Suppressor macrophage treated with lipopolysaccharide for 1 hour (primary cell): ENCODE measurements at regions not wholly inside any gene's neighbourhood (a gene's known extent, or its start where the extent isn't known, plus 50 kb on each side); places are given as distances from the start of the nearest gene placed in this dataset.

ENCODE experiments used
- DNase-seq, 3 donors: peaks; one replicate each; pipeline ENCODE4 v3.0.0-alpha.2; 2020 to 2022

DNA sequence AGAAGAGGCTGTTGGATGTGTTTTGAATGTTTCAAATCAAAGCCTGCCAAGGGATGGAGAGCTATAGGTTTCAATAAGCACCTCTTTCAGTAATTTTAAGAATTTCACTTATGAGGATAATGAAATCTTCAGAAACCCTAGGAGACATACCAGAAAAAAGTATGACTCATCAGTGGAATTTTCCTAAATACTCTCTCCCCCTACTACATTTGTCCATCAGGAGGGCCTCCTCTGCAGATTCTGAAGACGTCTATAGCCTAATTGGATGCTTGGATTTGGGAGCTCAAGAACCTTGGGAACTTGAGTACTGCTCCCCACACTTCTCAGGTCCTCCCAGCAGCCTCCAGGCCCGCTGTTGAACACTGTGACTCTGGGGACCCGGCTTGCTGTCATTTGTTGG is 374.3 kb downstream of the SLC4A3 start:
- no peak for DNase-seq

DNA sequence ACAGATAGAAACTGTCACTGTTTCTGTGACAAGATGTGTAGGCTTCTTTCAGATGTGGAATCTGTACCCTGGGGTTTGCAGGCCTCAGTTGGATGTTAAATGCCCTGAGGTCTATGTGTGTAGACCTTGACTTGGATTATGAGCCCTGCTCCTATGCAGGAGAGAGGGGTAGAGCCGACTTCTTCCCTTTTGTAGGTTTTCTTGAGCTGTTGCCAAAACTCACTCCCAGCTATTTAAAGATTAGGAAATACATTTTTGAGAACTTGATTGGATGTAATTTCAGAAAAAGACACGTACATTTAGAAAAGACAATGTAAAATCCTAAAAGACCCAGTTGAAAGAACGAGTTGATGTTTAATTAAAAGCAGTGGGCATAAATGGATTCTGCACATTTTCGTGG is 374.8 kb downstream of the SLC4A3 start:
- no peak for DNase-seq

DNA sequence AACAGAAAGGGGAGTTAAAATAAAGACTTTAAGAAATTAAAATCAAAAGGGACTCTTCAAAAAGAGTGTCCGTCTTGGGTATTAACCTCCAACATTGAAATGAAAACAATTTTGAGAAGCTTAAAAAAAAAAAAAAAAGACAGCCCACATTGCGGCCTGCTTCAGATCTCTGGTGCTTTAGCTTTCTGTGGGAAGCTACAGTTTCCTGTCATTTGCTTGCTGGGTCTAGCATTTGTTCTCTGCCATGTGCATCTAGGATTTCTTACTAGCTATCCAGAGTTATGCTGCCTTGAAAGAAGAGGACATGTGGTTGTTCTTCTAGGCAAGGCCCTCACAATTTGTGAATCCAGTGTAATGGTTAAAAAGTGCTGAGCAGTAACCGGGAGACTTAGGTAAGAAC is 375.3 kb downstream of the SLC4A3 start:
- DNase-seq: no peak

DNA sequence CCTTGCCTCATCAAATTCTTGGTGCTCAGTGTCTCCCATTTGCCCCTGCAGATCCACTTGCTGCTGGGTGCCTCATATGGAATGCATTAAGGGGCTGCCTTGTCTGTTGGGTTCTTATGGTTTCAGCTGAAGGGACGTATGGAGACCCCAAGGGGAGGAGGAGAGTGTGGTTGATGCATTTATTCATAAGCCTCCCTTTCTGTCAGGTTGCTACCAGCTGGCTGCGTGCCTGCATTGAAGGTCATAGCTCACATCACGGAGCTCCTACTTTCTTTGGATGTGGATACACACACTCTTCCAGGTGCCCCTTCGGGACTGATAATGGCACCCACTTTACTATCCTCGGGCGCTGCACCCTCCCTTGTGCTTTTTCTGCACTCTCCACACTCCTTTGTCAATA is 377.9 kb downstream of the SLC4A3 start:
- DNase-seq: no peak

DNA sequence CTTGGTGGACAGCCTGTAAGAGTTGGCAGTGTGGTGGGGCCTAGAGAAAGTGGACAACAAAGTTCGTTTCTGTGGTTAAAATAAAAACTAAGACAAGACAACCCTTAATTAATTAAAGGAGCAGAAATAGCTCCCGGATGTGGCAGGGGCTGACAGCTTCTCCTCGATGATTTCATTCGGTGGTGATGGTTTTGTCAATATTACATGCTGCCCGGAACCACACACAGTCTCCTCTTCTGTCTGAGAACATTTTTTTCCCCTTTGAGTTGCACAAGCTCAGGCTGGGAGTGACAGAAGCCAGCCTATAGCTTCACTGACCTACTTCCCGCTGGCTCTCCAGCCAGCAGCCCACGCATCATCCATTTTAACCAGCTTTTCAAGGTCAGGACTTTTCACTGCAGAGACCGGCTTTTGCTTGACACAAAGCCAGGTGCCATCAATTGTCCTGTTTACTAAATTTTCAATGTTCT is 378.8 kb downstream of the SLC4A3 start:
- no peak for DNase-seq

DNA sequence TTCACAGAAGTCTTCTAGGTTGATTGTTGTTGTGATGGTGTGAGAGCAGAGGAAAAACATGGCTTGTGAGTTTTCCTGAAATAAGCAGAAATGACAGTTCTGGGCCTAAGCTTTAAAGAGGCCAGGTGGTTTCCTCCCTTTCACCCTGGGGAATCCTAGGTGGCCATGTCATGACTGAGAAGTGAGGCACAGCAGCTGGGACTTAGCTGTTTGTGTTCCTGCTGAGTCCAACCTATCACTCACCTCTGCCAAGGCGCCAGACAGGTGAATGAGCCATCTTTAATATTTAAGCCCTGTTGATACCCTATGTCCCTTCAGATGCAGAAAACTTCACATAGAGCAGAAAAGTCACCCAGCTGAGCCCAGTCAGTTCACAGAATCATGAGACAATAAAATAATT is 384.4 kb downstream of the SLC4A3 start:
- DNase-seq: no peak

DNA sequence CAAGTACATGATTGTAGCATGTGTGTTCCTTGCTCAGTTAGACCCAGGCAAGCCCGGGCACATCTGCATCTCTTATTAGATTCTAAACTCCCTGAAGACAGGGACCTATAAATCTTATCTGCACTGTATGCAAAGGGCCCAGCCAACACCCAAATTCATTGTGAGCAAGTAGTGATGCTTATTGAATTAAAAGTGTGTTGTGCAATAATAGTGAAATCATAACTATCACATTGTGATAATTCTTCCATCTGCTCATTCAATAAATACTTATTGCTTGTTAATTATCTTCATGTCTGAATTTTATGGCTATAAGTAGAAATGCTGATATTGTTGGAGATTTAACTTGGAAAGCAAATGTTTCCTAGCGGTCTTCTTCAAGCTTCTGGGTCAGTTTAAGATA is 387.5 kb downstream of the SLC4A3 start:
- no peak for DNase-seq

DNA sequence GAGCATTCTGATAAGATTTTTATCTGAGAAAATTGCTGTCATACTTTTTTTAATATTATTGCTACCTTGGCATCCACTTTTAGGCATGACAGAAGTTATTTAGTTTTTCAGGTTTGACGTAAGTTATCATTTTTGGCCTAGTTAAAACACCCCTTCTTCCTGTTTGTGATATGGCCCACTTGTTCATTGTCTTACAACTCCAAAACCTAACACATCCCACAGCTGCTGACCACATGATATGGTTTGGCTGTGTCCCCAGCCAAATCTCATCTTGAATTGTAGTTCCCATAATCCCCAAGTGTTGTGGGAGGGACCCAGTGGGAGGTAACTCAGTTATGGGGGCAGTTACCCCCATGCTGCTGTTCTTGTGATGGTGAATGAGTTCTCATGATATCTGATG is 388.1 kb downstream of the SLC4A3 start:
- no peak for DNase-seq

DNA sequence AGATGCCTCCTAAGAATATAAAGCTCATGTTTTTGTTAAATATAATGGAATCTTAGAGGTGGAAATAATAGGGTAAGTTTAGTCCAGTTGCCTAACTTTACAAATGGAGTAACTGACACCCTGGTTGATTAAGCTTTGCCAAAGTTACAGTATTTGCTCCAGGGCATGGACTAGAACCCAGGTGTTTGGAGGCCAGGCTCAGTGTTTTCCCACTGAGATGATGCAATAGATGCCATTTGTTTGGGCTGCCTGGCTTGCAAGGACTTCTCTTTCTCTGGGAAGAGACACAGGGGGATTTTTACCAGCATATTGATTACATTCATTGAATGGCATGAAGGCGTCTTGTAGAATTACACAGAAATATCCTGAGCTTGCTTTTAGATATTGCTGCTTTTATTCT is 397.8 kb downstream of the SLC4A3 start:
- DNase-seq: no peak

DNA sequence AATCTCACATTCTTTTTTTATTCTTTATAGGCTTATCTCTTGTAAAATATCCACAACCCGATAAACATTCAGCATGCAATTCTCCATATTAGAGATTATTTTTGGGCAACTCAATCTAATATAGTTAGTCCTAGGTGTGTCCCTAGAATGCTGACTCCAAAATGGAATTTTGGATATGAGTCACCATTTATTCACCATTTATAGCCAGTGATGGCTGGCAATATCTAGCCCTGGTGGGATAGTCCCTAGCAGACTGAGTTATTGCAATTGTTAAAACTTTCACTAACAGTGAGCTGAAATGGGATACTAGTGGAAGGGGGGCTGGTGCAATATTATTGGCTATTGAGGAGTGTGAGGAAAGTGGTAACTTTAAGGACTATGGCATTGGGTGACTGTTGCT is 401.6 kb downstream of the SLC4A3 start:
- no peak for DNase-seq

DNA sequence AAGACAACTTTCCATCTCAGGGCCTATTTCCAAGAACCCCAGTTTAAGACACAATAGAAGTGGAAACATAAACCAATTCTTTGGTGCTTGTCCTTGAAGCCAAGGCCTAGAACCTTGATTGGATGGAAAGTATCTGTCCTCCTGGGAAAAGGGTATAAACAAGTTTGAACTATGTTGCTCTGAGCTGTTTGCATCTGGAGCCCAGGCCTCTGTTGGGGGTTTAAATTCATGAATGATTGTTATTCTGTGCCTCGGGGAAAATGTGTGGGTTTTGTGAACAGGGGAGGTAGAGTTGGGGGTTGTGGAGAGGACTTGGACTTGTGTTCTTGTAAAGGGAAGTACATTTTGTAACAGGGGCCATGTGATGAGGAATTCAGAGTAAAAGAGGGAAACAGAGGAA is 406.1 kb downstream of the SLC4A3 start:
- no peak for DNase-seq

DNA sequence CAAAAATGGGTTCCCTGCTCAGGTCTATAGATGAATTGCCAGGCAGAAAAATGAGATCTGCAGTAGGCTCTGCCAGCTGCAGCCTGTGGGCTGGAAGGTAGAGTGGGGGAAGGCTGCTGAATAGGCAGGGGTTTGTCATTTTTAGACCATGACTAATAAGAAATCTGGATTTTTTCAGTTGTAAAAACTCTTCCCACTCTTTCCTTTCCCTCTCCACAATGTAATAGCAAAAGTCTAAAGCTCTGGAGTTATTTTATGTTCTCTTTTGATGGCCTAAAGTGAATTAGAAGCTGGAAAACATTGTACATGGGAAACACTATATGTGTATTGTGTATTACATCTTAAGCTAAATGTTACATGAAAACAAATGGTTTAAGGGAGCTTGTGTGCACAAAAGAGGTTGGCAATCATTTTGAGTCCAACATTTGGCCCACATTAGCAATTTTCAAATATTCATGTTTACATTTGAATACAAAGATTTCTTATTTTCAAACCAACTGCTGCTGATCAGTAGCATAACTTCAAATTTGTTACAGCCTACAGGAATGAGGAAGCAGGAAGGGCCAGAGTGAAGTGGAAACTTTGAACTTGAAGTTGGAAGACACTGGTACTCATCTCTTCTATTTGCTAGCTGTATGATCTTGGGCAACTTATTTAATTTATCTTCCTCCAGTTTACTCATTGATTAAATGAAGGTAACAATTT is 407.1 kb downstream of the SLC4A3 start:
- DNase-seq: no peak

DNA sequence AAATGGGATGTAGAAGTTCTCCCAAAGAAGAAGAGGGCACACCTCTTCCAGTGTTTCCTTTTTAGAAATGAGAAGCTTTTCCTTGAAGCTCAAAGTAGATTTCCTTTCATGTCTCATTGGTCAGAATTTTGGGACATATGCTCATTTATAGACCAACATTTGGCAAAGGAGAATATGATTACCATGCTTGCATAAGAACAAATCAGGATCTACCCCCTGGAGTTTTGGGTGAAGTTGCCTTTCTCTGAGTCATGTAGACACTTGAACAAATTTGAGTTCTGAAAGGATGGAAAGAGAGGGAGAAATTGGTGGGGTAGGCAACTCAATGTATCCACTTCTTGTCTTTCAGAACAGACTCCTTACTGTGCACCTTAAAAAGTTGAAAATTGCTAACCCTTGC is 409.0 kb downstream of the SLC4A3 start:
- DNase-seq: no peak

DNA sequence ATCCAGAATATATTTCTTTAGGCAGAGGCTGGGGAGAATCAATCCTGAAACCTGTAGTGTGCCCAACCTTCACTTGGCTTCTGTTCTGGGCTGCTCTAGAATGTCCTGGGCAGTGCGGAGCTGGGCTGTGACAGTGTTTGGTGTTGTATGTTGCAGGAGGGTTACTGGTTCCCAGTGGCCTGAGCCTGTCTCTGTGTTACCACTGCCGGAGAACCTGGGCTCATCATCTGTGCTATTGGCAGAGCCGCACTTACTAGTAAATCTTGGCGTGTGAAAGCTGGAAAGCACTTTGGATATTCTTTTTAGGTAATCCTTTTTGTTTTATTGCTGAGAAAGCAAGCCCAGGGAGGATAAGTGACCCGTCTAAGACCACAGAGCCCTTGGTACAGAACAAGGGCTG is 412.9 kb downstream of the SLC4A3 start:
- no peak for DNase-seq

DNA sequence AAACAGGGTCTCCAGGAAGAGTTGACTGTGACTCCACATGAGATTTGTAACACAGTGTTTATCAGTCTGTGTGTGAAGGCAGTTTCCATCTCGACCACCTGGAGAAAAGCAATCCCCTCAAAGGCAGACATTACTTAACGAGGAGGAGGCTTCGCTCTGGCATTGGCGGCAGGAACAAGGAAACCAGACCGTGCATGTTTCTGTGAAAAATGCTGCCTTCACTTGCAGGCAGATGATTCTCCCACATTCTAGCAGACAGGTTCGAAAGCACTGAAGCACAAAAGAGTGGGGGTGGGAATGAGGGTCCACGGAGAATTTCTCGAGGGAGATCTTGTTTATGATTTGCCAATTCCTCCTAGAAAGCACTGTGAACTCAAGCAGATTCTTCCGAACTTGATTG is 414.0 kb downstream of the SLC4A3 start:
- no peak for DNase-seq

DNA sequence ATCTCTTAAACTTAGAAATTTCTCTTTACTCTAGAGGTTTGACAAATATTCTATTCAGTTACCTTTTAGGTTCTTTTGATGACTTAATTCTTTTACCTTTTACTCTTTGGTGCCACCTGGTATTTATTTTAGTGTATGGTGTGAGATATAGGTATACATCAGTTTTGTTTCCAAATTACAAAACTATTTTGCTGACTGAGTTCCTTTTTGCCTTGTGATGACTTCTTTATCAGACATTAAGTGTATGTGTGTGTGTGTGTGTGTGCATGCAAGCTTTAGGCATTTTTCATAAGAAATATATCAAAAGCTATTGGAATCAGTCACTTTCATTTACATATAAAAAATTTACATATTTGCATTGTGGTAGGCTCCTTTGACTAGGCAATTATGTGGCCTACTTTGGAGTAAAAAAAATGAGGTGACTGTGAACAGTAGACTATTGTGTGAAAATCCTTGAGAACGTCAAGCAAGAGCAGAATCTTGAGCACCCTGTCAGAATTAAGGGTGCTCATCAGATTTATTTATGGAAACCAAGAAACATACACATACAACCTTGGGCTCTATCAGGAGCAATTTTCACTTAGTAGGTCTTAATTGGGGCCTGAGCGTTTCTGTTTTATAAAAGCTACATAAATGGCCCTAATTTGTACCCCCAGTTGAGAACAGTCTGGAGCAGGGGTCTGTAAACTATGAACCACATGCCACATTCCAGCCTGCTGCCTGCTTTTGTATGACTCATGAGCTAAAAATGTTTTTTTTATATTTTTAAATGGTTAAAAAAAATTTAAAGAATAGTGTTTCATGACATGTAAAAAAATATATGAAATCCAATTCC is 415.9 kb downstream of the SLC4A3 start:
- DNase-seq: no peak

DNA sequence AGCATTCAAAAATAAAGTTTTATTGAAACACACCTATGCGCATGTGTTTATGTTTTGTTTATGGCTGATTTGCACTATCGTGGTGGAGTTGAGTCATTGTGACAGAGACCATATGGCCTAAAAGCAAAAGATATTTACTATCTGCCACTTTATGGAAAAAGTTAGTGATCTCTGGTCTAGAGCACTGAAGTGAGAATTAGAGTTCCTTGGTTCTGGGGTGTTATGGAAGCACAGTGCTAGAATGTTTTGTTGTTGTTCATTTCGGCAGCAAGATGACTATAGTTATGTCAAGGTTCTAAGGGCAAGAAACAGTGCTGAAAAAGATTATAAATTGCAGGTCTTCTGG is 416.5 kb downstream of the SLC4A3 start:
- no peak for DNase-seq

DNA sequence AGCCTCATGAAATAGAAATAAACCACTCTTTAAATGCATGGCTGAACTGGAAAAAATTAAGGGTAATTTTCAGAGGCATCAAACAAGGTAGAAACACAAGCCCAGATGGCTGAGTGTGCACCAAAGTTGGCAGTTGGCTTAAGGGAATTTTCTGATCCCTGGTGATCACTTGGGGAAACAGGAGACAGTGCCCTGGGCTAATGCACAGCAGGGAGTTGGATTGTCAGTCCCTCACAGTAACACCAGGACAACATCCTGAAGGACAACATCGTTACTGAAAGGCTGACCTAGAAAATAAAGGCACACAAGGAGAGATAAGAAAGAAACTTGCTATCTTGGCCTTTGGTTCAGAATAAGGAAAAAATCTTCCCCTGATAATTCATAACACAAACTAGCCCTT is 417.0 kb downstream of the SLC4A3 start:
- DNase-seq: no peak

DNA sequence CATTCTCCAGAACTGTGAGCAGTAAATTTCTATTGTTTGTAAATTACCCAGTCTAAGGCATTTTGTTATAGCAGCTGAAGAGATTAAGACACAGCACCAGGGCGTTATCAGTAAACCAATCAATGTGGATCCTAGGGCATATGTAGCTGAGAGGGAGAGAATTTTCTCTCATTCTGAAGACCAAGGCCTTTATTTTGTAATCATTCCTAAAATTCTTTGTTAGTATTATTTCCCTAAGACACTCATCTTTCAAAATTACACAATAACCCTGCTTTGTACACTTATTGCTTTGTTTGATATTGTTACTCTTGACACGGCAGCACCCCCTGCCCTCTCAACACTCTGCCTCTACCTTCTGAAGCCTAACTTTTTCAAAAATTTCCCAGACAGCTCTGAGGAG is 419.1 kb downstream of the SLC4A3 start:
- DNase-seq: no peak

DNA sequence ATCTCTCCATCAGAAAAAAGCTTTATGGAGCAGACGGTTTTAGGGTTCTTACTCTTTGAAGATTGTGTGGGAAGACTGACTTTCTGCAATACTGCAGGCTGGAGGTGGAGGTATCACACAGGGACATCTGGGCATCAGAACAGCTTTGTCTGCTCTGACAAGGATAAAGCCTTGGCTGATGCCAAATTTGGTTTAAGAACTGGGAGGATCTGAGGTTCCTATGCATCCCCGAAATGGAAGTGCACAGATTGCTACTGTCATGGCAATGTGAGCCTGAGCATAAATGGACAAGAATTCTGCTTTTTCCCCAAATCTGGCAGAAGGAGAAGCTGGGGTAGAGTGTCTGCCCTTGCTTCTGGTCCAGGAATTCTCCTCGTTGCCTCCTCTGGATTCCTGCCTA is 424.3 kb downstream of the SLC4A3 start:
- DNase-seq: no peak

DNA sequence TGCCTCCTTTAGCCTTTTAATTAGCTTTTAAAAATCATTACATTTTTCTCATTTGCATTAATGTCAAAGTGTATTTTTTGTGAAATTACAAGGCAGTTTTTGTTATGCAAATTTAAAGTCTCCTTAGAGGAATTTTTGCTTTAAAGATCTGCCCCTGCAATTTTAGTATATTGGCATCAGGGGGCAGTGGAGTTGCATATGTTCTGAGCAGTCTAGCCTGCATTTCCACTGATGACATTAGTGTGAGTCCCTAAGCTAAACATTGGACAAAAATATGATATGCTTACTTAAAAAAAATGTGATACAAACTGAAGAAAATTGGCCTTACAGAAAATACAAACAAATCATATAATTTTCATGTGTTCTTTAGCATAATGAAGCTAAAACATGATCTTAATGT is 426.5 kb downstream of the SLC4A3 start:
- no peak for DNase-seq

DNA sequence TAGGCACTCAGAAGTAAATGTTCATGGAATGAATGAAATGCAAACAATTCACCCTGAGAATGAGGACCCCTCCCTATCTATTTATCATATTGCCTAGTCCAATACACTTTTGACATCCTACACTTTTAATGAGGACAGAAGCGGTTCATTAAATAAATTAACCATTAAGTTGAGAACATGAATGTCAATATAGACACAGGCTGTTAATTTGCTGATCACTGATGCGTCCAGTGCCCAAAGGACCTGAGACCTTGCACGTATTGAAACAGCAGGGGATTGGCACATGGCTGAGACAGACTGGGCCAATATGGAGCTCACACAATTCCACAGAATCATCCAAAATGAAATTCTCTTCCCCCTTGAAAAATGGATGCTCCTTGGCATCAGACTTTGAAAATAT is 430.0 kb downstream of the SLC4A3 start:
- peak in 1 of 3 donors; percentile 1 for DNase-seq

DNA sequence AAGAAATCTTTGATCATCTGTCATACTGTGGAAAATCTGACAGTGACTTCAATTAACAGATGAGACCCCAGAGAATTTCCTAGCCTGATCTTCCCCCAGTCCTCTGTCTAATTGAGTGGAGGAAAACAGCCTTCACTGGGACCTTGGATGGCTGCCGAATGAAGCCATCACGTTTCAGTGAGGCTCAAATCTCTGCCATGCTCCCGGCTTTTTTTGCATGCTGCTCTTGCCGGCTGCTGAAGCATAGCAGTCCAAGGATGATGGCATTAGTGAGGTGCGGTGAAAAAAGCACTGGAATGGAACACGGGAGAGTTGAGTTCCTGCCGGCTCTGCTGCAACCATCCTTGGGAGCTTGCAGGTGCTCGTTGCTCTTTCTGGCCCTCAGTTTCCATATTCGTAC is 430.5 kb downstream of the SLC4A3 start:
- DNase-seq: no peak

DNA sequence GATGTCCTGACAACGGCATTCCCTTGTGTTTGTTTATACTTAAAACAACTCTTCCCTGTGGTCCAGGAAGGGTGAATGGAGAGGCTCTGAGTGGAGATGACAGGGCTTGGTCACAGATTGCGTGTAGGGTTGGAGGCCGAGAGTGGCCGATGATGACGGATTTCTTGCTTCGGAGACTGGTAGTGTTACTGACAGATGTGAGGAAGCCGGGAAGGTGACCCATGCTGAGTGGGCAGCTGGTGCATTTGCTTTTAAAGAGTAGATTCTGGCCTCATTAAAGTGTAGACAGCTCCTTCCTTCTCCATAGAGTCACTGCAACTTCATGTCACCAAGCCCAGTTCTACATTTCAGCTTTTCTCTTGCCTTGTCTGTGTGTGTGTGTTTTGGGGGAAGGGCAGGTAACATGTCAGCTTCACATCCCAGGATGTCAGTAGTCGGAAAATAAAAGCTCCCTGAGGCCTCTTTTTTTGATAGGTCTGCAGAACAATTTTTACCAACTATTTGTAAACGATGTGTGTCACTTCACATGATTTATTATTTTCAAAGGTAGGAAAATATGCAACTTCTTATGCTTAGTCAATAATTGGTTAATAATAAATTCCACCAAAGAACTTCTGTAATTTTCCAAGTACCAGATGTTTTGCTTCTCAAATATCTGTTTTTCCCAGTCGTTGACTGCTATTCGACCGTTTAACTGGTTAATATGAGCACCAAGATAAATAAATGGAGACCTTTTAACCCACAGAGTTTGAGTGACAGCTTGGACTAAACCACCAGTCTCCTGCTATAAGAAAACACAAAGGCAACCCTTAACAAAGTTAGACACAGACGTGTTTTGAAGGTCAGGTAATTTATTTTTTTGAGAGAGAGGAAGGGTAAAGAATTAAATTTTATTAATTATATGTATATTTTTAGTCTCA is 436.9 kb downstream of the SLC4A3 start:
- peak in 1 of 3 donors; percentile 7 for DNase-seq
